AG09309 (cell line): ENCODE measurements at regions not wholly inside any gene's neighbourhood (a gene's known extent, or its start where the extent isn't known, plus 50 kb on each side); places are given as distances from the start of the nearest gene placed in this dataset.

Source experiments
- DNase-seq: peaks from one replicate; pipeline ENCODE4 v3.0.0-alpha.2; 2010; ENCODE audit warnings: low read depth
- H3K4me3 ChIP-seq: 2 replicates; pipeline ENCODE4 v1.5.1; 2011; ENCODE audit warnings: mild to moderate bottlenecking, low read depth, low read length, moderate library complexity; ENCODE audit not compliant: control insufficient read depth
- TF ChIP-seq, protein P1 (sequence below): IDR thresholded peaks from 2 replicates; pipeline ENCODE4 v1.5.1; 2011; ENCODE audit warnings: mild to moderate bottlenecking, low read depth, low read length, inconsistent platforms; ENCODE audit not compliant: insufficient read depth, control insufficient read depth; ENCODE audit errors: missing control alignments

- TF ChIP-seq, protein P1, sequence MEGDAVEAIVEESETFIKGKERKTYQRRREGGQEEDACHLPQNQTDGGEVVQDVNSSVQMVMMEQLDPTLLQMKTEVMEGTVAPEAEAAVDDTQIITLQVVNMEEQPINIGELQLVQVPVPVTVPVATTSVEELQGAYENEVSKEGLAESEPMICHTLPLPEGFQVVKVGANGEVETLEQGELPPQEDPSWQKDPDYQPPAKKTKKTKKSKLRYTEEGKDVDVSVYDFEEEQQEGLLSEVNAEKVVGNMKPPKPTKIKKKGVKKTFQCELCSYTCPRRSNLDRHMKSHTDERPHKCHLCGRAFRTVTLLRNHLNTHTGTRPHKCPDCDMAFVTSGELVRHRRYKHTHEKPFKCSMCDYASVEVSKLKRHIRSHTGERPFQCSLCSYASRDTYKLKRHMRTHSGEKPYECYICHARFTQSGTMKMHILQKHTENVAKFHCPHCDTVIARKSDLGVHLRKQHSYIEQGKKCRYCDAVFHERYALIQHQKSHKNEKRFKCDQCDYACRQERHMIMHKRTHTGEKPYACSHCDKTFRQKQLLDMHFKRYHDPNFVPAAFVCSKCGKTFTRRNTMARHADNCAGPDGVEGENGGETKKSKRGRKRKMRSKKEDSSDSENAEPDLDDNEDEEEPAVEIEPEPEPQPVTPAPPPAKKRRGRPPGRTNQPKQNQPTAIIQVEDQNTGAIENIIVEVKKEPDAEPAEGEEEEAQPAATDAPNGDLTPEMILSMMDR = no peak
- DNase-seq = no peak
- no peak overlapping the region for H3K4me3 ChIP-seq
Measured at GRCh38 chr4:32030406-32030805, 1310.2 kb downstream of the PCDH7 start.

DNA sequence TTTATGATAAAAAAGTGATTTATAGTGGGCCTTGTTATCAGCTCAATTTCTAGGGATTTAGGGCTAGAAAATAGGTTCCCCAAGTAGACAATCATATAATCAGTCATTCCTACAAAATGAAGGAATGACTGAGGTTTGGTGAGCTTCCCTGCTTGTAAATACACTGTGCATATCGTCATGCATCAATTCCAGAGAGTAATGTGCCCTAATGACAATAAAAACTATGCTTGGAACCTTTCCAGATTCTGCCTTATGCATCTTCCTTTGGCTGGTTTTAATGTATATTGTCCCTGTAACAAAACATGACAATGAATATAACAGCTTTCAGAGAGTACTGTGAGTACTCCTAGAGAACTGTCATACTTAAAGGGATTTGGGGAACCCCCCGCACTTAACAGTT, 1310.9 kb downstream of the PCDH7 start:
- TF ChIP-seq, protein P1 = no peak
- H3K4me3 ChIP-seq = no peak overlapping the region
- DNase-seq = no peak

- no peak overlapping the region for H3K4me3 ChIP-seq
- TF ChIP-seq, protein P1 = no peak
- DNase-seq = no peak
Measured at GRCh38 chr4:32032136-32032672, 1312.0 kb downstream of the PCDH7 start.

DNA sequence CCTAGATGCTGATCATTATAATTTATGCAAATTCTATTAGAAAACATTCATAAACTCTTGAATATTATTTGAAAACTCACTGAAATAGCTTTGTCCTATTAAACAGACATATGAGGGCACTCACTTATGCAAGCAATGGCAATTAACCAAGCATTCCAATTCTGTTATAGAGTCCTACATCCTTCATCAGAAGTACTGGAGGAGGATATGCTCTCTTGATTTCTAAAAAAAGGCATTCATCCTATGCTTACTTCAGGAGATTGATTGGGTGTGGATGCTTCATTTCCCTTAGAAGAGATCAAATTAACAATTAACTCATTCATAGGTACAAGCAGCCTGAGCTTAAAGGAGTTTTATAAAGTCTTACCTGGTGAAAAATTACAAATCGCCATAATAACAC, 1317.2 kb downstream of the PCDH7 start:
- TF ChIP-seq, protein P1 = no peak
- no peak for DNase-seq
- H3K4me3 ChIP-seq = no peak overlapping the region

- no peak overlapping the region for H3K4me3 ChIP-seq
- no peak for DNase-seq
- TF ChIP-seq, protein P1 = no peak
Measured at GRCh38 chr4:32042486-32043247, 1322.5 kb downstream of the PCDH7 start.

DNA sequence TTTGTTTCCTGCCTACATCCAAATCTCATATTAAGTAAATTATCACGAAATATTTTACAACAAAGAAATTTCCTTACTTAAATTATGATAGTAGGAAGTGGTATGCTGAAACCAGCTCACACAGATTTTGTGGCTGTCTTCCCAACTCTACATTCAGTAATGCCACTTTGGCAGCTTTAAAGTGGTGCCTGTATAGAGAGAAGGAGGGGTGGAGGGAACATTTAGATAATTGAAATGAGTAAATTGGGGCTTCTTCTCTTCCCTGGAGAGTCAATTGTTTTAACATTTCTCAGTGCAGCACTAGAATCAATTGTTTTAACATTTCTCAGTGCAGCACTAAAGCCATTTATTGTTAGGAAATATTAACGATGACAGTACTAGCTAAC, 1323.1 kb downstream of the PCDH7 start:
- no peak for DNase-seq

More for the DNA sequence above, 1323.1 kb downstream of the PCDH7 start:
- H3K4me3 ChIP-seq = no peak overlapping the region
- TF ChIP-seq, protein P1 = no peak
